Mesodermal cell (in vitro differentiated cells): ENCODE measurements at regions not wholly inside any gene's neighbourhood (a gene's known extent, or its start where the extent isn't known, plus 50 kb on each side); places are given as distances from the start of the nearest gene placed in this dataset.

ENCODE experiments used
- H3K27ac ChIP-seq: 2 replicates; pipeline ENCODE4 v1.7.0; 2013; ENCODE audit warnings: mild to moderate bottlenecking, low read depth, low read length, moderate library complexity; ENCODE audit not compliant: severe bottlenecking
- H3K36me3 ChIP-seq: 2 replicates; pipeline ENCODE4 v1.7.1; 2013; ENCODE audit warnings: mild to moderate bottlenecking, low read length, moderate library complexity; ENCODE audit not compliant: control insufficient read depth, insufficient read depth
- H3K4me1 ChIP-seq: one replicate; pipeline ENCODE4 v1.7.1; 2013; ENCODE audit warnings: mild to moderate bottlenecking, low read length; ENCODE audit not compliant: insufficient read depth, control insufficient read depth, poor library complexity, severe bottlenecking
- H3K4me3 ChIP-seq: 2 replicates; pipeline ENCODE4 v1.7.0; 2013; ENCODE audit warnings: low read length, control low read depth, mild to moderate bottlenecking; ENCODE audit not compliant: insufficient read depth, poor library complexity, severe bottlenecking; ENCODE audit errors: extremely low read depth
- H3K9me3 ChIP-seq: 2 replicates; pipeline ENCODE4 v1.7.1; 2013; ENCODE audit warnings: mild to moderate bottlenecking, low read length, moderate library complexity; ENCODE audit not compliant: control insufficient read depth
- WGBS, 2 experiments: methylation state at CpG; one replicate each; pipeline ENCODE4 v1.1.5; 2013; ENCODE audit warnings: missing lambda C conversion rate in 2 of 2; ENCODE audit not compliant: insufficient coverage in 2 of 2; 5-methylcytosine and 5-hydroxymethylcytosine counted together

DNA sequence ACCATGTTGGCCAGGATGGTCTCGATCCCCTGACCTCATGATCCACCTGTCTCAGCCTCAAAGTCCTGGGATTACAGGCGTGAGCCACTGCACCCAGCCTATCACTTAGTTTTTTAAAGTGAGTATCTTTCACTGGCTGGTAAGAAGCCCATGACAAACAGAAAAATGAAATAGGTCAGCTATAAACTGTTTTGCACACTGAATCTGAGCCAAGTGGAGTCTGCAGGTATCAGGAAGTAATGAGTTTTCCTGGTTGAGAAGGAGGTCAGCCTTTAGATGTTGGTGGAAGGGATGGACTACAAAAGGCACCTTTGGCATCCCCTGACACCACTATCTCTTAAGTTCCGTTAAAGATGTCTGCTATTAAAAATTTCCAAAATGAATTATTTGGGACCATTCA, 345.1 kb downstream of the AASDHPPT start:
- 100% methylated on average over 1 of the region's 3 CpGs; no CpG with 5 or more reads in 1 of the 2 experiments for WGBS, 2 experiments
- Histone ChIP-seq H3K4me1 (peaks cover 2% of the 10 kb centered on the region), H3K27ac (no peak overlapping the region), H3K36me3 (no peaks in the 10 kb centered on the region), H3K9me3 (no peaks in the 10 kb centered on the region), H3K4me3 (no peak overlapping the region)

DNA sequence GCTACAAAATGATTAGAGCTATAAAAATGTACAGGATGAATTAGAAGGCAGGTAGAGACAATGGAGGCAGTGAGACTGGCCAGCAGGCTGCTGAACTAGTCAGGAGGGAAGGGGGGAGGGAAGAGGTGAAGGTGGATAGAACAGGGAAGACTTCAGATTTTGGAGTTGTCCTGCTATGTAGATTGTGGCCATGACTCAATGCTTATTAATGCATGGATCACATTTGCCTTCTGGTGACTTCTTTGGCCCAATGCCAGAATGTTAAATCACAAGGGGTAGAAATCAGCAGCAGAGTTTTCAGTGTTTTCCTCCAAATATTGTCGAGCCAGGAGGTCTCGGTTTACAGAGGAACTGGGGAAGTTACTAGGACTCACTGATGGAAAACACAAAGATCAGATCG, 346.6 kb downstream of the AASDHPPT start:
- Histone ChIP-seq H3K4me1 (peaks cover 2% of the 10 kb centered on the region), H3K9me3 (no peaks in the 10 kb centered on the region), H3K36me3 (no peaks in the 10 kb centered on the region), H3K27ac (no peak overlapping the region), H3K4me3 (no peak overlapping the region)
- WGBS, 2 experiments = 91 to 100% methylated on average over 2 to 3 of the region's 3 CpGs

DNA sequence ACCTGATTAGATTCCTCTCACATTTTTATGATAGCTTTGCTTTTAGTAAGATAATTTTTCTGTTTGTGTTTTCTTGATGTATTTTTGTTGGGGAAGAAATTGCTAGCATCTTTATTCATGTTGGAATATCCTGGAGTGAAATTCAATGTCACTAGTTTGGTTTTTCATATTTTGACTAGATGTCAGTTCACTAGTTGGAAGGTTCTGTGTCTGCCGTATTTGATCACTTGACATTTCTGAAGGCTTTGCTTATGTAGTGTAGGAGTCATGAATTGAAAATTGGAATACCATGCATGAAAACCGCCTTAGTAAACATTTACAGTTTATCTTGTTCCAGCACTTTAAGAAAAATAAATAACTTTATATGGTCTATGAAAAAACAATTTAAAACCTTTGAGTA, 348.4 kb downstream of the AASDHPPT start:
- no peak overlapping the region for H3K27ac ChIP-seq
- H3K4me3 ChIP-seq = no peak overlapping the region
- H3K9me3 ChIP-seq = no peaks in the 10 kb centered on the region
- no peaks in the 10 kb centered on the region for H3K36me3 ChIP-seq
- H3K4me1 ChIP-seq = no peaks in the 10 kb centered on the region
- WGBS, 2 experiments = 100% methylated on average over 1 of the region's 2 CpGs

DNA sequence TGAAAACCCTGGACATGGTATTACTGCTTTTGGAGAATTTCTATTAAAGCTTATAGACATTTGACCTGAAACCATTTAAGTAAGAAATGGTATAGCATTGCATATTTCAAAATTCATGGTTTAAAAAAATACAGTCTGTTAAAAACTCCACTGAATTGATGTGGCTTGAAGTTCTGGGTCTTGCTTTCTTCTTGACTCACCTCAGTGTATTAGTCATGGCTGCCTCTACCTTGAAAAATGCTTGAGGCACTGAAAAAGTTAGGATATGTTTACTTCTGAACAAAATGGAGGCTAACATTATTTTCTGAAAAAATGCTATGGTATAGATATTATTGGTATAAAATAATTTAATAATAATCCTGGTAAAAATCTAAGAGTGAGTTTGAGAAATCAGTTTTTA, 349.2 kb downstream of the AASDHPPT start:
- Histone ChIP-seq H3K4me1 (no peaks in the 10 kb centered on the region), H3K27ac (no peak overlapping the region), H3K4me3 (no peak overlapping the region), H3K36me3 (no peaks in the 10 kb centered on the region), H3K9me3 (no peaks in the 10 kb centered on the region)

DNA sequence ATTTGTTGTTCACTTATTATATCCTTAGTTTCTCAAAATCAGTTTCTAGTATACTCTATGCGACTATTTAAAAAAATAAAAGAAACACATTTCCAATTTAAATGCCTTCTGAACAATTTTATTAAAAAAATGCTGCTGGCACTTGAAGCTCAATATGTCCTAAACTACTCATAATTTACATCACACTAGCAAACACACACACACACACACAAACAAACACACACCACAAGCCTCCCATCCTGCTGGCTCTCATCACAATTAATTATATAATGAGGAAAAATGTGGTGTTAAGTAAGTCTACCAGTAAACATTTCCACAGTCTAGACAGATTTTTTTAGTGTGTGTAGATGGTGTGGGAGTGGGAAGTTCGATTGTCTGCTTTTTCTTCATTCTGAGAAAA, 350.3 kb downstream of the AASDHPPT start:
- Histone ChIP-seq H3K27ac (no peak overlapping the region), H3K4me1 (no peaks in the 10 kb centered on the region)
- no CpG with 5 or more reads among the region's 2 CpGs for WGBS, 2 experiments

DNA sequence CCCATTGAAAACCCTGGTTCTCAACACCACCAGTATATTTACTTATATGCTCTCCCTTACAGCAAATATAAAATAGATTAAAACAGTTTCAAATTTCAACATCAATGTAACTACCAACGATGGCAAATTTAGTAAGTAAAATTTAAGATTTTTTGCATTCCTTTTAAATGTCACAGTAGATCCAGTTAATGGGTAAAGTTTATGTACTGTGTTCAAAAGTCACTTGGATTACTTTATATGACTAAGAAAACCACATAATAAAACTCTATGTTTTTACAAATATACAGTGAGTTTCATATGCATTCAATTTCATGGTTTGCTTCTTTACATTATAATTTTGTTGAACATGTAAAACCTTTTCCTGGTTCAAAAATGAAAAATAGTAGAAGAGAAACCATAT, 364.6 kb downstream of the AASDHPPT start:
- Histone ChIP-seq H3K9me3 (no peaks in the 10 kb centered on the region), H3K36me3 (no peaks in the 10 kb centered on the region), H3K4me1 (peaks cover 8% of the 10 kb centered on the region), H3K27ac (no peak overlapping the region), H3K4me3 (no peak overlapping the region)
- no CpG with 5 or more reads among the region's 1 CpG for WGBS, 2 experiments

More for the DNA sequence above, 350.3 kb downstream of the AASDHPPT start:
- Histone ChIP-seq H3K4me3 (no peak overlapping the region), H3K9me3 (no peaks in the 10 kb centered on the region), H3K36me3 (no peaks in the 10 kb centered on the region)

DNA sequence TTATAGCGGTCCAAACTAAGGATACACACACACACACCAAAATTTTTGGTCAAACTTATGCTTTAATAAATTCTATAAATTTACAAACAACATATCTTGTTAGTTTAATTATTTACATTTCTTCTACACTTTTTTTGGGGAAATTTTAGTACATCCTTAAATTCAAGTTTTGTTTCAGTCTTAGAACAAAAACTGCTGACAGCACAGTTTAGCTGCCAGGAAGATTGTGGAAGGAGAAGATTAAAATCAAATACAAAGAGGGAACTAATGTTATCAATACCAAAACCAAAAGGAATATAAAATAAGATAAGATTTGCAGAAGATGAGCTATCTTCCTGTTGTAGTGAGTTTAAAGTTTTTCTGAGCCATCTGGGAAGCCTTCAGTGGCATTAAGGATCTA, 368.8 kb downstream of the AASDHPPT start:
- Histone ChIP-seq H3K36me3 (no peaks in the 10 kb centered on the region), H3K4me3 (no peak overlapping the region), H3K9me3 (no peaks in the 10 kb centered on the region), H3K4me1 (peaks cover 21% of the 10 kb centered on the region), H3K27ac (peak overlapping the region; percentile 73)
- no CpG with 5 or more reads among the region's 1 CpG for WGBS, 2 experiments

DNA sequence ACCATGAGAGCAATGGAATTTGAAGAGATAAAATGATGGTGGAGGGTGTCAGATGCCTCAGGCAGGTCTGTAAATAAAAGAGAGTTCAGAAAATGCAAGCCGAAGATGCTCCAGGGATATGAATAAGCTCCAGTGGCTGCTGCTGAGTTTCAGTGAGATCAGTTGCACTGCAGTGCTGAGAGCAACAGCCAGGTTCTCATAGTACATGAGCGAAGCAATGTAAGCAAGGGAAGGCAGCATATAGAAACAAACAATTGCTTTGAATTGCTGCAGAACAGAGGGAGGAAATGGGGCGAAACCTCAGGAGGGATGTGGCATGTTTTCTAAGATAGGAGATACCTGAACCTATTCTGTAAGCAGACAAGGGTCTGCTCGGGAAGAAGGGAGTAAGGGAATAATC, 369.5 kb downstream of the AASDHPPT start:
- 86 to 89% methylated on average over 4 of the region's 4 CpGs for WGBS, 2 experiments
- H3K4me1 ChIP-seq = peaks cover 21% of the 10 kb centered on the region
- no peaks in the 10 kb centered on the region for H3K9me3 ChIP-seq
- no peak overlapping the region for H3K4me3 ChIP-seq
- H3K36me3 ChIP-seq = no peaks in the 10 kb centered on the region
- peak overlapping the region; percentile 73 for H3K27ac ChIP-seq

DNA sequence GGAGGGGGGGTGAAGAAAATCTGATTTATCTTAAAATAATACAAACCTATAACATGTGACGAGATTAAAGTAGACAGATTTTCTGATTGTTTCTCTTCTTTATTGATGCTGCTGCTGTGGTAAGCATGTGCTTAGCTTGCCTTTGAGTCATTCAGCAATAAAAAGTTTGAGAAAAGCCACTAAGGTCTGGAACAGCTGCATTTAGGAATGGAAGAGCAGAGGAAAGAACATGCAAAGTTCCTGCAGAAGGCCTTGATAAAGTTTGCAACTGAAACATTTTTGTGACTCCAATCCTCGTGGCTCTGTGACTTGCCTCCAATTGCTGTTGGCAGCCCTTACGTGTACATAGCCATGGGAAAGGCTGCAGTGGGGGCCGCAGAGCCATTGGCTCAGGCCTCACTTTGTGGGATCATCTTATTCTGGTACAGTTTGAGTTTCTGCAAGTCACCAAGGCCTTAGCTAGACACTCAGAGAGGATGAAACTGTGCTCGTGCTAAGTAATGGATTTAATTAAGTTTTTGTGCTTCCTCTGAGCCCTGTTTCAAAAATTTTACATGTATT, 370.2 kb downstream of the AASDHPPT start:
- H3K4me3 ChIP-seq = no peak overlapping the region
- no peaks in the 10 kb centered on the region for H3K9me3 ChIP-seq
- 64 to 72% methylated on average over 2 to 3 of the region's 5 CpGs for WGBS, 2 experiments
- peaks cover 21% of the 10 kb centered on the region for H3K4me1 ChIP-seq
- H3K27ac ChIP-seq = peak overlapping the region; percentile 73
- H3K36me3 ChIP-seq = no peaks in the 10 kb centered on the region

DNA sequence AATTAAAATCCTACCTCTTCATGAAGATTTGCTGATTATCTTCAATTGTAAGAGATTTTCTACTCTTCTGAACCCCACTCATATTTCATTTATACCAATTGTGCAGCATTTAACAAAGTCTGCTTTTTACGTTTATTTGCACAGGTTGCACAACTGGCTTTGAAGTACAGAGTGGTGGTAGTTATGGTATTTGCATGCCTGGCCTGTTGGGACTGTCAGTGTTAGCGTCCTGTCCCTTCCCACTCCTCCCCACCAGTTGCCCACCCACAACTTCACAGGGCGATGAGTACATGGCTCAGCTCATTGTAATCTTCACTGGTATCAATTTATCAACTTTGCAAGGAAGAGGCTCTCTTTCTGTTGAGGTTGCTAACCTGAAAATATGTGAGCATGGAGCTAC, 372.3 kb downstream of the AASDHPPT start:
- WGBS, 2 experiments = no CpG with 5 or more reads among the region's 3 CpGs
- Histone ChIP-seq H3K27ac (no peak overlapping the region), H3K4me1 (peaks cover 21% of the 10 kb centered on the region), H3K4me3 (no peak overlapping the region), H3K9me3 (no peaks in the 10 kb centered on the region), H3K36me3 (no peaks in the 10 kb centered on the region)

DNA sequence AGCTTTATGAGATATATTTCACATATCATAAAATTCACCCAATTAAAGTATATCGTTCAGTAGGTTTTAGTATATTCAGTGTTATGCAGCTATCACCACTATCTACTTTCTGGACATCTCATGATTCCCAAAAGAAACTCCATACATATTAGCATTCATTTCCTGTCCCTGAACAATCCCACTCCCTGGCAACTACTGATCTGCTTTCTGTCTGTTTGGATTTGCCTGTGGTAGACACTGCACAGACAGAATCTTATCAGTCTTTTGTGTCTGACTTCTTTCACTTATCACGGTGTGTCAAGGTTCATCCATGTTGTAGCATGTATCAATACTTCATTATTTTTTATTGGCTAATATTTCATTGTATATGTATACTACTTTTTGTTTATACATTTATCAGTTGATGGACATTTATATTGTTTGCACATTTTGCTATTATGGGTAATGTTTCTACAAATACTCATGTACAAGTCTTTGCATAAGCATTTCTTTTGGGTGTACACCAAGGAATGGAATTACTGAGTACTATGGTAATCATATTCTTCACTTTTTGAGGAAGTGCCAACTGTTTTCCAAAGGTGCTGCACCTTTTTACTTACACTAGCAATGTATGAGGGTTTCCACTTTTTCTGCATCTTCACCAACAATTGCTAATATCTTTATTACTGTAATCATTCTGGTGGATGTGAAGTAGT, 373.9 kb downstream of the AASDHPPT start:
- Histone ChIP-seq H3K27ac (no peak overlapping the region), H3K4me1 (peaks cover 20% of the 10 kb centered on the region), H3K9me3 (no peaks in the 10 kb centered on the region), H3K36me3 (no peaks in the 10 kb centered on the region), H3K4me3 (no peak overlapping the region)
- WGBS, 2 experiments = no CpG with 5 or more reads among the region's 2 CpGs
